ENCODE measurements at regions not wholly inside any gene's neighbourhood (a gene's known extent, or its start where the extent isn't known, plus 50 kb on each side); places are given as distances from the start of the nearest gene placed in this dataset.

- TF ChIP-seq CTCF (IDR thresholded peaks at IDR 0.05) = no peak
- no peak for TF ChIP-seq POLR2AphosphoS5 (IDR thresholded peaks at IDR 0.05; ENCODE audit: low read depth, low read length)
- TF ChIP-seq, protein P1, sequence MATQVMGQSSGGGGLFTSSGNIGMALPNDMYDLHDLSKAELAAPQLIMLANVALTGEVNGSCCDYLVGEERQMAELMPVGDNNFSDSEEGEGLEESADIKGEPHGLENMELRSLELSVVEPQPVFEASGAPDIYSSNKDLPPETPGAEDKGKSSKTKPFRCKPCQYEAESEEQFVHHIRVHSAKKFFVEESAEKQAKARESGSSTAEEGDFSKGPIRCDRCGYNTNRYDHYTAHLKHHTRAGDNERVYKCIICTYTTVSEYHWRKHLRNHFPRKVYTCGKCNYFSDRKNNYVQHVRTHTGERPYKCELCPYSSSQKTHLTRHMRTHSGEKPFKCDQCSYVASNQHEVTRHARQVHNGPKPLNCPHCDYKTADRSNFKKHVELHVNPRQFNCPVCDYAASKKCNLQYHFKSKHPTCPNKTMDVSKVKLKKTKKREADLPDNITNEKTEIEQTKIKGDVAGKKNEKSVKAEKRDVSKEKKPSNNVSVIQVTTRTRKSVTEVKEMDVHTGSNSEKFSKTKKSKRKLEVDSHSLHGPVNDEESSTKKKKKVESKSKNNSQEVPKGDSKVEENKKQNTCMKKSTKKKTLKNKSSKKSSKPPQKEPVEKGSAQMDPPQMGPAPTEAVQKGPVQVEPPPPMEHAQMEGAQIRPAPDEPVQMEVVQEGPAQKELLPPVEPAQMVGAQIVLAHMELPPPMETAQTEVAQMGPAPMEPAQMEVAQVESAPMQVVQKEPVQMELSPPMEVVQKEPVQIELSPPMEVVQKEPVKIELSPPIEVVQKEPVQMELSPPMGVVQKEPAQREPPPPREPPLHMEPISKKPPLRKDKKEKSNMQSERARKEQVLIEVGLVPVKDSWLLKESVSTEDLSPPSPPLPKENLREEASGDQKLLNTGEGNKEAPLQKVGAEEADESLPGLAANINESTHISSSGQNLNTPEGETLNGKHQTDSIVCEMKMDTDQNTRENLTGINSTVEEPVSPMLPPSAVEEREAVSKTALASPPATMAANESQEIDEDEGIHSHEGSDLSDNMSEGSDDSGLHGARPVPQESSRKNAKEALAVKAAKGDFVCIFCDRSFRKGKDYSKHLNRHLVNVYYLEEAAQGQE (IDR thresholded peaks at IDR 0.05; ENCODE audit: insufficient read depth in 1 of 2, low read depth in 2 of 2, low read length in 1 of 2) = no peak
Measured at GRCh38 chr11:109698237-109698636, 276.2 kb downstream of the C11orf87 start.

Measured in Panc1 (cell line).